ENCODE measurements at regions not wholly inside any gene's neighbourhood (a gene's known extent, or its start where the extent isn't known, plus 50 kb on each side); places are given as distances from the start of the nearest gene placed in this dataset.

DNA sequence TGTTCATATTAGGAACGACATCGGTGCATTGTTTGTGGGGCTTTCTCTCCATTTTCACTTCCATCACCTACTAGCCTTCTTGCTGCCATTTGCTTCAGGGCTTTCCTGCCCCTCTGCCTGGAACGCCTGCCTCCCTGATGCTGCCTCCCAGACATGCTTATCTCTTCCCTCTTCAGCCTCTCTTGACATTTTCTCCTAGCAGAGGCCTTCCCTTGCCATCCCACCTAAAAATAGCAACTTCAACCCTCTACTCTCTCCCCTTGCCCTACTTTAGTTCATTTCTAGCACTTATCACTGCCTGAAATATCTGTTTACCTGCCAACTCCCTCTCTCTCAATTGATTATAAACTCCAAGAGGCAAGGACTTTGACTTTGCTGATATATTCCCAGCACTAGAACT lies 210.3 kb downstream of the SP3 start:
- no peak for TF ChIP-seq CTCF (IDR thresholded peaks at IDR 0.05; ENCODE audit: low read depth, low read length)
- H3K4me3 ChIP-seq (ENCODE audit: low read depth, low read length): no peak overlapping the region

GRCh38 chr2:173755798-173756197 lies 209.4 kb downstream of the SP3 start:
- TF ChIP-seq CTCF (IDR thresholded peaks at IDR 0.05; ENCODE audit: low read depth, low read length): no peak
- no peak overlapping the region for H3K4me3 ChIP-seq (ENCODE audit: low read depth, low read length)

DNA sequence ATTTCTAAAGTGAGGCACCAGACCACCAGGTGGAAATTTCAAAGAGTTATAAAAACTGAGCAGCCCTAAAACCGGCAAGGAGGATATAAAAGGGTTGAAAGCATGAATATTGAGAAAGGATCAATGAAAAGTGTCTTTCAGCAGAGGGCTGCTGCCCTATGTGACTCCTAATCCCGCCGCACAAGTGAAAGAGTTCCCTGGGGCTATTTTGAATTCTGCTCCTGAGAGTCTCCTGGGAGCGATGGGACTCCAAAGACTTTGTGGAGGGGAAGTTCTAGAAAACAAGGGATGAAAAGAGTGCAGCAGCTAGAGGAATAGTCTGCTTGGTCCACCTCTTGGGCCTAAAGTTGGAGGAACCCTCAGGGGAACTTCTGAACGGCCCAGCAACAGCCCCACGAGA lies 205.2 kb downstream of the SP3 start:
- no peak overlapping the region for H3K4me3 ChIP-seq (ENCODE audit: low read depth, low read length)
- TF ChIP-seq CTCF (IDR thresholded peaks at IDR 0.05; ENCODE audit: low read depth, low read length): no peak

DNA sequence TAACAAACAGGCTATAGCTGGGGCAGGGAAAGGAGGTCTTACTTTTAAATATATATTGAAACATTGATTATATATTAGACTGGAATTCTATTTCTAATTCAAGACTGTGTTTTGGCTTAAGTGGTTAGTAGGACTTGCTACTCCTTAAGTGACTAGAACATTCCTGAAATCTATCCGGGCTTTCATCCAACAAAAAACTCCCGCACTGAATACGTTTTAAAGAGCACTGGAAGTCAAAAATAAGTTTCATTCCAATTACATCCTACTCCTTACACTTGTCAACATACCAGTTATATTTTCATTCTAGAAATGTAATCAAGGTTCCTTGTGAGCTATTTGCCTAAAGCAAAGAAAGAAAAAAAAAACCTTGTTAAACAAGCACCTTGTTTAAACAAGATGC lies 204.6 kb downstream of the SP3 start:
- no peak overlapping the region for H3K4me3 ChIP-seq (ENCODE audit: low read depth, low read length)
- TF ChIP-seq CTCF (IDR thresholded peaks at IDR 0.05; ENCODE audit: low read depth, low read length): no peak

- no peak overlapping the region for H3K4me3 ChIP-seq (ENCODE audit: low read depth, low read length)
- no peak for TF ChIP-seq CTCF (IDR thresholded peaks at IDR 0.05; ENCODE audit: low read depth, low read length)
These were observed 203.5 kb downstream of the SP3 start for GRCh38 chr2:173761603-173762119.

DNA sequence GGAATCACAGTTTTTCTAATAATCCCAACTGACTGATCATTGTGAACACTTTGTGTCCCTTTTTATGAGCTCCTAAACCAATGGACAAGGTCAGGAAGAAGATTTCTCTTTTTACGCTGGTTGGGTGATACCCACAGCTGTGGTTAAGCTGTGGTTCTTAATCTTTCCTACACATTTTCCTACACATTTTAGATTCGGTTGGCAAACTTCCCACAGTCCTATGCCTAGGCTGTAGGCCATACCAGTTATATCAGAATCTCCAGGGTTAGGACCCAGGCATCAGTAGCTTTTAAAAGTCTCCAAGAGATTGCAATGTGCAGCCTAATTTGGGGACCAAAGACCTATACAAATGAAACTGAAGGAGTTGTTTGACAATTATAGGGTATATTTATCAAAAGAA lies 203.0 kb downstream of the SP3 start:
- TF ChIP-seq CTCF (IDR thresholded peaks at IDR 0.05; ENCODE audit: low read depth, low read length): no peak
- H3K4me3 ChIP-seq (ENCODE audit: low read depth, low read length): no peak overlapping the region

- TF ChIP-seq CTCF (IDR thresholded peaks at IDR 0.05; ENCODE audit: low read depth, low read length): no peak
- no peak overlapping the region for H3K4me3 ChIP-seq (ENCODE audit: low read depth, low read length)
These were observed 202.3 kb downstream of the SP3 start for GRCh38 chr2:173762864-173763263.

Measured in WI38 (cell line).